Fibroblast of lung (primary cell): ENCODE measurements at regions not wholly inside any gene's neighbourhood (a gene's known extent, or its start where the extent isn't known, plus 50 kb on each side); places are given as distances from the start of the nearest gene placed in this dataset.

Experiments used
- EZH2 ChIP-seq: IDR thresholded peaks from 2 replicates; pipeline ENCODE4 v1.5.1; 2012; ENCODE audit warnings: low read length, control low read depth, mild to moderate bottlenecking; ENCODE audit errors: missing control alignments
- TF ChIP-seq, protein P1 (sequence below), 2 donors: IDR thresholded peaks in 1 of 2; conservative IDR thresholded peaks in 1 of 2; 1 replicate in 1 of 2; 2 replicates in 1 of 2; pipeline ENCODE4 v1.5.1; 2011 to 2012; ENCODE audit warnings: low read length in 2 of 2, control low read depth in 1 of 2, inconsistent platforms in 1 of 2, low read depth in 1 of 2, mild to moderate bottlenecking in 1 of 2

DNA sequence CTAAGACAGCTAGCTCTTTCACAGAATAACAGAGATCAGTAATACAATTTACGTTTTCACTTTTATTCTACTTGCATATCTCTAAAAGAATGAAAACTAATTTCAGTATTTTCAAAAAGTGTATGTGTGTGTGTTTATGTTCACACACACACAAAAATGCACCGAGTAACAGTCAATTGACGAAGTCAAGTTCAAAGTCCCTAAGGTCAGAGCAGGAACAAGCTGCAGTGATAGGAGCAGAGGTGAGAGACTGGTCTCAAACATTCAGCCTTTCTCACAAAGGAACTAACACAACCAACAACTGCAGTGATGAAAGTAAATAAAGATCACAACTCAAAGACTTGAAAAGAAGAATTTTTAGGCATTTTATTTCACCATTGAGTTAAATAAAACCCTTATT lies 429.7 kb downstream of the C12orf50 start:
- TF ChIP-seq, protein P1, sequence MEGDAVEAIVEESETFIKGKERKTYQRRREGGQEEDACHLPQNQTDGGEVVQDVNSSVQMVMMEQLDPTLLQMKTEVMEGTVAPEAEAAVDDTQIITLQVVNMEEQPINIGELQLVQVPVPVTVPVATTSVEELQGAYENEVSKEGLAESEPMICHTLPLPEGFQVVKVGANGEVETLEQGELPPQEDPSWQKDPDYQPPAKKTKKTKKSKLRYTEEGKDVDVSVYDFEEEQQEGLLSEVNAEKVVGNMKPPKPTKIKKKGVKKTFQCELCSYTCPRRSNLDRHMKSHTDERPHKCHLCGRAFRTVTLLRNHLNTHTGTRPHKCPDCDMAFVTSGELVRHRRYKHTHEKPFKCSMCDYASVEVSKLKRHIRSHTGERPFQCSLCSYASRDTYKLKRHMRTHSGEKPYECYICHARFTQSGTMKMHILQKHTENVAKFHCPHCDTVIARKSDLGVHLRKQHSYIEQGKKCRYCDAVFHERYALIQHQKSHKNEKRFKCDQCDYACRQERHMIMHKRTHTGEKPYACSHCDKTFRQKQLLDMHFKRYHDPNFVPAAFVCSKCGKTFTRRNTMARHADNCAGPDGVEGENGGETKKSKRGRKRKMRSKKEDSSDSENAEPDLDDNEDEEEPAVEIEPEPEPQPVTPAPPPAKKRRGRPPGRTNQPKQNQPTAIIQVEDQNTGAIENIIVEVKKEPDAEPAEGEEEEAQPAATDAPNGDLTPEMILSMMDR (conservative IDR thresholded peaks at IDR 0.05 in 1 of 2, IDR thresholded peaks at IDR 0.05 in 1 of 2; ENCODE audit: low read depth in 1 of 2, low read length in 2 of 2): no peak
- no peak for TF ChIP-seq EZH2
